ENCODE measurements at regions not wholly inside any gene's neighbourhood (a gene's known extent, or its start where the extent isn't known, plus 50 kb on each side); places are given as distances from the start of the nearest gene placed in this dataset.

GRCh38 chr18:55072698-55073097 is 113.4 kb upstream of the CCDC68 start:
- H3K4me2 ChIP-seq (ENCODE audit: low read length) = no peak overlapping the region
- no peak overlapping the region for H3K27ac ChIP-seq (ENCODE audit: low read length)
- no peaks in the 10 kb centered on the region for H3K36me3 ChIP-seq (ENCODE audit: insufficient read depth, low read length)
- H3F3A ChIP-seq (ENCODE audit: insufficient read depth, low read length, poor library complexity, severe bottlenecking) = no peaks in the 10 kb centered on the region
- no peaks in the 10 kb centered on the region for H3K79me2 ChIP-seq (replicated peaks; ENCODE audit: insufficient read depth, low read length)
- no peak for TF ChIP-seq POLR2AphosphoS5 (IDR thresholded peaks at IDR 0.05)
- no peak for TF ChIP-seq RAD21 (conservative IDR thresholded peaks at IDR 0.05)
- no peak for TF ChIP-seq REST (IDR thresholded peaks at IDR 0.05; ENCODE audit: borderline replicate concordance)
- TF ChIP-seq CTCF (IDR thresholded peaks at IDR 0.05; ENCODE audit: poor library complexity, severe bottlenecking) = no peak
- no peak for TF ChIP-seq EP300 (conservative IDR thresholded peaks at IDR 0.05; ENCODE audit: poor library complexity, severe bottlenecking)
- no peak for TF ChIP-seq EZH2 (IDR thresholded peaks at IDR 0.05; ENCODE audit: borderline replicate concordance, insufficient read depth, low read length, poor library complexity, severe bottlenecking)
- no peak for TF ChIP-seq MXI1 (conservative IDR thresholded peaks at IDR 0.05; ENCODE audit: poor library complexity, severe bottlenecking)
- TF ChIP-seq SMC3 (conservative IDR thresholded peaks at IDR 0.05; ENCODE audit: poor library complexity) = no peak
- TF ChIP-seq TAF1 (IDR thresholded peaks at IDR 0.05; ENCODE audit: low read depth) = no peak
- H3K9me2 ChIP-seq (ENCODE audit: insufficient read depth, low read length) = no peaks in the 10 kb centered on the region
- no peak overlapping the region for H3K4me3 ChIP-seq (ENCODE audit: low read length)
- H3K9ac ChIP-seq (ENCODE audit: low read length) = no peak overlapping the region
- no peaks in the 10 kb centered on the region for H4K20me1 ChIP-seq (ENCODE audit: insufficient read depth)
- no peak overlapping the region for H2AFZ ChIP-seq (ENCODE audit: low read depth, low read length)
- no peaks in the 10 kb centered on the region for H3K27me3 ChIP-seq (ENCODE audit: insufficient read depth, low read depth, low read length)
- H3K9me3 ChIP-seq (ENCODE audit: low read length) = no peaks in the 10 kb centered on the region

GRCh38 chr18:55072181-55072580 is 112.9 kb upstream of the CCDC68 start:
- H3K9me3 ChIP-seq (ENCODE audit: low read length) = no peaks in the 10 kb centered on the region
- H2AFZ ChIP-seq (ENCODE audit: low read depth, low read length) = no peak overlapping the region
- H3K9me2 ChIP-seq (ENCODE audit: insufficient read depth, low read length) = no peaks in the 10 kb centered on the region
- no peak overlapping the region for H3K9ac ChIP-seq (ENCODE audit: low read length)
- H3K4me3 ChIP-seq (ENCODE audit: low read length) = no peak overlapping the region
- no peak overlapping the region for H3K27ac ChIP-seq (ENCODE audit: low read length)
- no peak overlapping the region for H3K4me2 ChIP-seq (ENCODE audit: low read length)
- no peaks in the 10 kb centered on the region for H3K36me3 ChIP-seq (ENCODE audit: insufficient read depth, low read length)
- no peaks in the 10 kb centered on the region for H3K27me3 ChIP-seq (ENCODE audit: insufficient read depth, low read depth, low read length)
- no peaks in the 10 kb centered on the region for H3K79me2 ChIP-seq (replicated peaks; ENCODE audit: insufficient read depth, low read length)
- no peaks in the 10 kb centered on the region for H3F3A ChIP-seq (ENCODE audit: insufficient read depth, low read length, poor library complexity, severe bottlenecking)
- no peaks in the 10 kb centered on the region for H4K20me1 ChIP-seq (ENCODE audit: insufficient read depth)
- no peak for TF ChIP-seq POLR2AphosphoS5 (IDR thresholded peaks at IDR 0.05)
- TF ChIP-seq TAF1 (IDR thresholded peaks at IDR 0.05; ENCODE audit: low read depth) = no peak
- TF ChIP-seq RAD21 (conservative IDR thresholded peaks at IDR 0.05) = no peak
- no peak for TF ChIP-seq EP300 (conservative IDR thresholded peaks at IDR 0.05; ENCODE audit: poor library complexity, severe bottlenecking)
- TF ChIP-seq MXI1 (conservative IDR thresholded peaks at IDR 0.05; ENCODE audit: poor library complexity, severe bottlenecking) = no peak
- TF ChIP-seq REST (IDR thresholded peaks at IDR 0.05; ENCODE audit: borderline replicate concordance) = no peak
